H1 (cell line): ENCODE measurements at regions not wholly inside any gene's neighbourhood (a gene's known extent, or its start where the extent isn't known, plus 50 kb on each side); places are given as distances from the start of the nearest gene placed in this dataset.

Experiments
- CTCF ChIA-PET: fragments of 300-600 bp; sonication (Branson Sonifier 250); formaldehyde crosslinking; loops from one replicate; lab custom pipeline; 2021; ENCODE audit not compliant: partially characterized antibody; lab: Charles Lee
- POLR2A ChIA-PET: fragments of 300-600 bp; sonication (Branson Sonifier 250); formaldehyde crosslinking; loops from one replicate; lab custom pipeline; 2021; ENCODE audit warnings: inconsistent platforms; ENCODE audit not compliant: partially characterized antibody; lab: Charles Lee
- DNase-seq, 2 experiments: peaks; one replicate each; pipeline versions ENCODE4 v3.0.0 to v3.0.0-alpha.2; 2010 to 2022; ENCODE audit warnings: low spot score in 2 of 2, low read depth in 1 of 2, mixed read lengths in 1 of 2
- FAIRE-seq: peaks from 2 replicates; lab custom pipeline; 2011; peaks lifted over from hg19 to GRCh38; lab: Jason Lieb, UNC
- H2AFZ ChIP-seq: 2 replicates; pipeline ENCODE4 v1.8.1; 2012; ENCODE audit warnings: low read length, inconsistent platforms
- H2AK5ac ChIP-seq: 2 replicates; pipeline ENCODE4 v1.6.1; 2013; ENCODE audit warnings: low read depth, low read length
- H2BK120ac ChIP-seq: replicated peaks from 2 replicates; pipeline ENCODE3; 2013; ENCODE audit warnings: low read depth, low read length, inconsistent platforms
- H2BK12ac ChIP-seq: 2 replicates; pipeline ENCODE4 v1.6.1; 2013; ENCODE audit warnings: low read depth, low read length
- H2BK15ac ChIP-seq: 2 replicates; pipeline ENCODE4 v1.6.1; 2013; ENCODE audit warnings: low read length
- H2BK20ac ChIP-seq: 2 replicates; pipeline ENCODE4 v1.6.1; 2013; ENCODE audit warnings: low read length
- H2BK5ac ChIP-seq: 2 replicates; pipeline ENCODE4 v1.6.1; 2013; ENCODE audit warnings: low read depth, low read length
- H3K14ac ChIP-seq: 2 replicates; pipeline ENCODE4 v1.6.1; 2013; ENCODE audit warnings: inconsistent platforms; ENCODE audit not compliant: insufficient read length
- H3K18ac ChIP-seq: 2 replicates; pipeline ENCODE4 v1.6.1; 2013; ENCODE audit warnings: low read length; ENCODE audit errors: extremely low read depth
- H3K23ac ChIP-seq: 2 replicates; pipeline ENCODE4 v1.6.1; 2013; ENCODE audit warnings: inconsistent platforms; ENCODE audit not compliant: insufficient read length
- H3K23me2 ChIP-seq: 2 replicates; pipeline ENCODE4 v1.6.1; 2013; ENCODE audit warnings: low read depth, low read length
- H3K27ac ChIP-seq: 2 replicates; pipeline ENCODE4 v1.6.1; 2011; ENCODE audit warnings: low read depth, low read length, inconsistent platforms
- H3K27me3 ChIP-seq, 4 experiments: replicated peaks in 1 of 4; 1 replicate in 1 of 4; 2 replicates in 3 of 4; pipeline versions ENCODE4 v1.6.1 to v1.8.1; 2011 to 2013; ENCODE audit warnings: low read length in 3 of 4, mild to moderate bottlenecking in 3 of 4, inconsistent platforms in 2 of 4, mixed read lengths in 2 of 4, moderate library complexity in 1 of 4; ENCODE audit not compliant: control insufficient read depth in 3 of 4, insufficient read depth in 3 of 4; ENCODE audit errors: extremely low read depth in 1 of 4
- H3K36me3 ChIP-seq, 4 experiments: 2 replicates each; pipeline versions ENCODE4 v1.6.1 to v1.8.1; 2011 to 2013; ENCODE audit warnings: mild to moderate bottlenecking in 4 of 4, low read length in 3 of 4, moderate library complexity in 2 of 4, control low read depth in 1 of 4, inconsistent platforms in 1 of 4; ENCODE audit not compliant: insufficient read depth in 4 of 4, control insufficient read depth in 2 of 4
- H3K4ac ChIP-seq: replicated peaks from 2 replicates; pipeline ENCODE3; 2013; ENCODE audit warnings: low read length, low read depth, mixed read lengths, inconsistent platforms; ENCODE audit not compliant: insufficient read length
- H3K4me1 ChIP-seq, 4 experiments: replicated peaks in 1 of 4; 1 replicate in 1 of 4; 2 replicates in 3 of 4; pipeline versions ENCODE4 v1.6.1 to v1.8.1; 2011 to 2013; ENCODE audit warnings: low read length in 3 of 4, inconsistent platforms in 2 of 4, mixed read lengths in 1 of 4; ENCODE audit not compliant: insufficient read depth in 4 of 4, control insufficient read depth in 3 of 4
- H3K4me2 ChIP-seq, 2 experiments: 2 replicates each; pipeline versions ENCODE4 v1.6.1 to v1.8.1; 2011 to 2013; ENCODE audit warnings: low read depth in 2 of 2, low read length in 2 of 2, control low read depth in 1 of 2, inconsistent platforms in 1 of 2, mild to moderate bottlenecking in 1 of 2; ENCODE audit not compliant: insufficient read depth in 1 of 2
- H3K4me3 ChIP-seq, 4 experiments: fragments of 200-600, 300-600 bp in 1 of 4; sonication (generic), shearing (Covaris generic), sonication (Bioruptor Twin) in 1 of 4; 2 replicates each; pipeline versions ENCODE4 v1.5.1 to v1.8.1; 2011 to 2016; ENCODE audit warnings: low read length in 4 of 4, low read depth in 3 of 4, control low read depth in 2 of 4, inconsistent platforms in 2 of 4, mild to moderate bottlenecking in 2 of 4, mixed read lengths in 1 of 4, moderate library complexity in 1 of 4; ENCODE audit not compliant: insufficient read depth in 2 of 4; ENCODE audit errors: extremely low read depth in 1 of 4
- H3K56ac ChIP-seq: replicated peaks from 2 replicates; pipeline ENCODE3; 2013; ENCODE audit warnings: low read depth, mild to moderate bottlenecking, mixed read lengths, low read length, inconsistent platforms; ENCODE audit not compliant: insufficient read length
- H3K79me1 ChIP-seq: 2 replicates; pipeline ENCODE4 v1.6.1; 2013; ENCODE audit warnings: low read depth, low read length, control low read depth
- H3K79me2 ChIP-seq, 2 experiments: 2 replicates each; pipeline versions ENCODE4 v1.6.1 to v1.8.1; 2012 to 2013; ENCODE audit warnings: low read length in 2 of 2, mild to moderate bottlenecking in 2 of 2, inconsistent platforms in 1 of 2; ENCODE audit not compliant: insufficient read depth in 2 of 2, control insufficient read depth in 1 of 2
- H3K9ac ChIP-seq, 4 experiments: replicated peaks in 1 of 4; 1 replicate in 1 of 4; 2 replicates in 3 of 4; pipeline versions ENCODE4 v1.6.1 to v1.8.1; 2011 to 2013; ENCODE audit warnings: low read depth in 3 of 4, low read length in 3 of 4, control low read depth in 2 of 4, mild to moderate bottlenecking in 2 of 4, moderate library complexity in 2 of 4, inconsistent platforms in 1 of 4; ENCODE audit errors: extremely low read depth in 1 of 4
- H3K9me3 ChIP-seq, 2 experiments: 2 replicates each; pipeline versions ENCODE4 v1.6.1 to v1.8.1; 2012 to 2013; ENCODE audit warnings: mild to moderate bottlenecking in 2 of 2, moderate library complexity in 2 of 2, control low read depth in 1 of 2, inconsistent platforms in 1 of 2, low read depth in 1 of 2, low read length in 1 of 2, mixed read lengths in 1 of 2; ENCODE audit not compliant: insufficient read depth in 2 of 2
- H4K20me1 ChIP-seq, 2 experiments: replicated peaks in 1 of 2; 2 replicates each; pipeline versions ENCODE3 to v1.8.1; 2011 to 2013; ENCODE audit warnings: inconsistent platforms in 2 of 2, low read length in 2 of 2, mild to moderate bottlenecking in 1 of 2; ENCODE audit not compliant: insufficient read depth in 2 of 2, control insufficient read depth in 1 of 2
- H4K5ac ChIP-seq: 2 replicates; pipeline ENCODE4 v1.6.1; 2013; ENCODE audit warnings: low read length, low read depth, mixed read lengths, inconsistent platforms; ENCODE audit not compliant: insufficient read length
- H4K8ac ChIP-seq: 2 replicates; pipeline ENCODE4 v1.8.0; 2013; ENCODE audit warnings: mild to moderate bottlenecking, moderate library complexity, low read length, inconsistent platforms; ENCODE audit not compliant: insufficient read depth; ENCODE audit errors: extremely low read depth
- H4K91ac ChIP-seq: replicated peaks from 2 replicates; pipeline ENCODE3; 2013; ENCODE audit warnings: low read length, mixed read lengths, inconsistent platforms; ENCODE audit not compliant: insufficient read length
- BACH1 ChIP-seq: IDR thresholded peaks from 2 replicates; pipeline ENCODE4 v1.6.1; 2012; ENCODE audit warnings: low read length, improper control_type of control experiment
- CBX5 ChIP-seq: fragments of 300-800, 300-1000 bp; sonication (generic); IDR thresholded peaks from 2 replicates; pipeline ENCODE4 v1.7.1; 2016; ENCODE audit warnings: antibody characterized with exemption, low read length, low read depth
- EGR1 ChIP-seq: IDR thresholded peaks from 2 replicates; pipeline ENCODE4 v1.6.1; 2011; ENCODE audit warnings: low read depth, low read length, borderline replicate concordance
- EZH2 ChIP-seq: fragments of 200-600 bp; sonication (generic); IDR thresholded peaks from 2 replicates; pipeline ENCODE4 v1.7.1; 2012; ENCODE audit warnings: low read depth, mild to moderate bottlenecking, moderate library complexity, low read length, inconsistent platforms; ENCODE audit not compliant: severe bottlenecking
- RXRA ChIP-seq: IDR thresholded peaks from 2 replicates; pipeline ENCODE4 v1.6.1; 2011; ENCODE audit warnings: low read depth, mild to moderate bottlenecking, low read length, moderate library complexity; ENCODE audit not compliant: insufficient read depth
- SP4 ChIP-seq: IDR thresholded peaks from 2 replicates; pipeline ENCODE4 v1.6.1; 2012; ENCODE audit warnings: low read length, inconsistent platforms
- WGBS, 2 experiments: shearing (Covaris generic) in 1 of 2; methylation state at CpG; one replicate each; pipeline versions ENCODE4 v1.1.6 to v1.1.7; 2013 to 2015; ENCODE audit warnings: low lambda C conversion rate in 2 of 2, mixed read lengths in 2 of 2, inconsistent platforms in 1 of 2, low coverage in 1 of 2, missing lambda C conversion rate in 1 of 2; ENCODE audit not compliant: insufficient replicate concordance in 2 of 2, insufficient coverage in 1 of 2, insufficient read length in 1 of 2; ENCODE audit errors: extremely low coverage in 1 of 2, missing lambda C conversion rate in 1 of 2; 5-methylcytosine and 5-hydroxymethylcytosine counted together

DNA sequence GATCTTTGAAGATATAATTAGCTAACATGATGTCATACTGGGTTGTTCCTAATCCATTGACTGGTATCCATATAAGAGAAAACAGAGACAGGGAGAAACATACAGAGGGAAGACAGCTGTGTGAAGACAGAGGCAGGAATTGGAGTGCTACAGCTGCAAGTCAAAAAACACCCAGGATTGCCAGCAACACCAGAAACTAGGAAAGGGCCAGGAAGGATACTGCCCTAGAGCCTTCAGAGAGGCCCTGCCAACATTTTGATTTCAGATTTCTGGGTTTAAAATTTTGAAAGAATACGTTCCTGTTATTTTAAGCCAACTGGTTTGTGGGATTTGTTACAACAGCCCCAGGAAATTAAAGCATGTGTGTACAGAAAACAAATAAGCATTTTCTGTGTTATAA, 473.7 kb upstream of the FLRT2 start:
- Histone ChIP-seq H3K4me3 (no peak overlapping the region), H2AFZ (no peak overlapping the region), H3K4me2 (no peak overlapping the region), H3K56ac (no peak overlapping the region), H3K79me2 (no peaks in the 10 kb centered on the region), H3K4me1 (no peaks in the 10 kb centered on the region), H3K27ac (no peak overlapping the region), H3K14ac (no peak overlapping the region), H3K9me3 (peaks cover 14 to 16% of the 10 kb centered on the region in 2 experiments), H3K27me3 (no peaks in the 10 kb centered on the region), H2BK5ac (no peak overlapping the region), H3K23me2 (no peaks in the 10 kb centered on the region), H2AK5ac (no peak overlapping the region), H4K8ac (no peak overlapping the region), H4K20me1 (no peaks in the 10 kb centered on the region), H3K36me3 (peaks cover 0 to 2% (median 0%) of the 10 kb centered on the region in 4 experiments; a peak in 1 of 8 replicates), H4K91ac (no peak overlapping the region), H3K79me1 (no peaks in the 10 kb centered on the region), H2BK12ac (no peak overlapping the region), H3K9ac (no peak overlapping the region), H2BK15ac (no peak overlapping the region), H3K4ac (no peak overlapping the region), H3K18ac (no peak overlapping the region), H2BK20ac (no peak overlapping the region), H2BK120ac (no peak overlapping the region), H3K23ac (no peak overlapping the region), H4K5ac (no peak overlapping the region)
- DNase-seq = no peak
- 83% methylated on average over 1 of the region's 1 CpG; no CpG with 5 or more reads in 1 of the 2 experiments for WGBS, 2 experiments
- CTCF ChIA-PET = no interaction called here
- TF ChIP-seq SP4 (no peak), EGR1 (no peak), CBX5 (no peak), BACH1 (no peak), RXRA (no peak), EZH2 (no peak)
- FAIRE-seq = no peak
- POLR2A ChIA-PET = no interaction called here
